Pons (tissue), 1 donor: ENCODE measurements at regions not wholly inside any gene's neighbourhood (a gene's known extent, or its start where the extent isn't known, plus 50 kb on each side); places are given as distances from the start of the nearest gene placed in this dataset.

Experiments used
- DNase-seq: peaks from one replicate; pipeline ENCODE4 v3.0.0-alpha.2; 2016; ENCODE audit warnings: low spot score

DNA sequence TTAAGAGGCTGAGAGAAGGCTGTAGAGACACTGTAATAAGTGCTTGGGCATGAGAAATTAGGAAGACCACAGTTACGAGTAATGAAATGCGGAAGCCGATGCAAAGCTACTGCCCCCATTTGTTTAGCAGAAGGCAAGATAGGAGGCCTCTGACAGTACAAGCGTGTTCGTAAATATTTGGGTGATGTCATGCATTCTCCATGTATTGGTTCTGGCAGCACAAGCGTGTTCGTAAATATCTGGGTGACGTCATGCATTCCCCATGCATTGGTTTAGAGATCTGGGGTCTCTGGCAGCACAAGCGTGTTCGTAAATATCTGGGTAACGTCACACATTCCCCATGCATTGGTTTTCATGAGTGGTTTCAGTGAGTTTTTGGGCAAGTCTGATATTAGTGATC lies 661.5 kb upstream of the FRG1 start:
- no peak for DNase-seq

- no peak for DNase-seq
Observed at GRCh38 chr4:189285377-189285776, 655.3 kb upstream of the FRG1 start.

DNA sequence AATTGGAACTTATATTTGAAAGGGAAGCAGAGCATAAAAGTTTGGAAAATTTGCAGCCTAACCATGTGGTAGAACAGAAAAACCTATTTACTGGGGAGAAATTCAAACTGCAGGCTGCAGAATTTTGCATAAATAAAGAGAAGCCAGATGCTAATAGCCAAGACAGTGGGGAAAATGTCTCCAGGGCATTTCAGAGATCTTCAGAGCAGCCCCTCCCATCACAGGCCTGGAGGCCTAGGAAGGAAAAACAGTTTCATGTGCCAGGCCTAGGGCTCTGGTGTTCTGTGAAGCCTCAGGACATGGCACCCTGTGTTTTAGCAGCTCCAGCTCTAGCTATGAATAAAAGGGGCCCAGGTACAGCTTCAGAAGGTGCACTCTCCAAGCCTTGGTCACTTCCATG lies 648.7 kb upstream of the FRG1 start:
- DNase-seq = no peak

GRCh38 chr4:189293459-189293858 lies 647.2 kb upstream of the FRG1 start:
- DNase-seq = no peak

DNA sequence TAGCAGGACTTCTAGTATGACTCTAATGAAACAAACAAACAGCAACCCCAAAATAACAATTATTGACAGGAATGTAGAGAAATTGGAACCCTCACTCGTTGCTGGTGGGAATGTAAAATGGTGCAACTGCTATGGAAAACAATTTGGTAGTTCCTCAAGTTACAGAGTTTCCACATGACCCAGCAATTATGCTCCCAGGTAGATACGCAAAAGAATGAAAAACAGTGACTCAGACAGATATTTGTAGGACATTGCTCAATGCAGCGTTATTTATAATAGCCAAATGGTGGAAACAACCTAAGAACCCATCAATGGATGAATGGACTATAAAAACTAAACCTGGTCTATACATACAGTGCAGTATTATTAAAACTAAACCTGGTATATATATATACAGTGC lies 646.1 kb upstream of the FRG1 start:
- DNase-seq = no peak

DNA sequence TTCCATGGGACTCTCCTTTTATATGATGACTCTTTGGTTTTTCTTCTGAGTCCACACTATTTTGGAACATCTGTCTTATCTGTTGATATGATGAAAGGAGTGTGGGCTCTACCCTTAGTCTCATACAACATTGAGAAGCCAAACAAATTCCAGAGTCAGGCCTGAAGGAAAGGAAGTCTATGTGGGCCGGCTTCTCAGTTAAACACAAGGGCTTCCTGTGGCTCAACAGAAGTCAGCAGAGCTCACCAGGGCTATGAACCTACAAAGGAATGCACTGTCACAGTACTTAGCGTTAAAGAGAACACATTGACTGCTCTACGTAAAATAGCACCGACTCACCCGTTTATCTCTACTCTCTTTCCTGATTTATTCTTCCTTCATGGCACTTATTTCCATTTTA lies 641.0 kb upstream of the FRG1 start:
- DNase-seq = no peak

- no peak for DNase-seq
Observed at GRCh38 chr4:189301692-189302091, 639.0 kb upstream of the FRG1 start.

DNA sequence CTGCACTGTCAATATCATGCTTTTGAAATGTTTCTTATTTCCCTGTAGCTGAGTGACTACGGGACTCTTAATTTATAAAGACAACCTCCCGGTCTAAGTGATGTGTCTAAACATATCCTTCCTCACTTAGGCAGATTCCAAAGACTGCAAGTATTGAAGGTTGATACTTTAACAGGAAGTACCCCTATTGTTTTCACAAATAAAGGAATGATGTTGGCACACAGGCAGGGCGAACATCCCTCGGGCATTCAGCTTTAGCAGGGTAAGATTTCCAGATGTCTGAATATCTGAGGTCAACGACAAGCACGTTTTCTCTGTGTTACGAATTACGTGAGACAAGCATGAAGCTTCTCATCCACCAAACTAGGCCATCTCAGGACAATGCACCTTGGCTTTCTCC lies 638.0 kb upstream of the FRG1 start:
- no peak for DNase-seq

- no peak for DNase-seq
Observed at GRCh38 chr4:189304167-189304566, 636.5 kb upstream of the FRG1 start.

- no peak for DNase-seq
Observed at GRCh38 chr4:189304809-189305208, 635.9 kb upstream of the FRG1 start.

GRCh38 chr4:189305500-189305899 lies 635.2 kb upstream of the FRG1 start:
- DNase-seq = no peak

- DNase-seq = no peak
Observed at GRCh38 chr4:189311251-189311650, 629.4 kb upstream of the FRG1 start.

DNA sequence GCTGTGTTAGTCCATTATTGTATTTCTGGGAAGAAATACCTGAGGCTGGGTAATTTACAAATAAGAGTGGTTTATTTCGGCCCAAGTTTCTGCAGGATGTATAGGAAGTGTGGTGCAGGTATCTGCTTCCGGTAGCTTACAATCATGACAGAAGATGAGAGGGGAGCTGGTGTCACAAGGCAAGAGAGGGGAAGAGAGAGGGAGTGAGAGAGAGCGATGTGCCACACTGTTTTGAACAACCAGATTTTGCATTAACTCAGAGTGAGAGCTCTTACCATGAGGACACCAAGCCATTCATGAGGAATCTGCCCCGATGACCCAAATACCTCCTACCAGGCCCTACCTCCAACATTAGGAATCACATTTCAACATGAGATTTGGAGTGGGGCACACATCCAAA lies 627.6 kb upstream of the FRG1 start:
- DNase-seq = no peak

- DNase-seq = no peak
Observed at GRCh38 chr4:189313861-189314513, 626.7 kb upstream of the FRG1 start.

DNA sequence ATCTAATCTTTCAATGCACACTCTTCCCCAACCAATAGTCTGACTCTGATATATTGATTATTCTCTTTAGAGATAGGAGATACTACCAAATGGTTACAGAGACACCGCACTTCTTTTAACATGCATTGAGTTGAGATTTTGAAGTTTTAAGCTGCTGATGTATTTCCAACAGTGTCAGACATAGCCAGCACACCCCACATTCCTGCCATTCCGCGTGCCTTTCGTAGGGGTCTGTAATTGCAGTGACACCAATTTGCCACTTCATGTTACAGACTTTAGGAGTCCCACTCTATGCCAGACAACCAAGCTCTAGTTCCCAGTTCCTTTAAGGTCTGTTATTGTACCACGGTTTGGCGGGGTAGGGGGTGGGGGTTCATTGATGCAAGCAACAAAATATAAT lies 618.2 kb upstream of the FRG1 start:
- no peak for DNase-seq

DNA sequence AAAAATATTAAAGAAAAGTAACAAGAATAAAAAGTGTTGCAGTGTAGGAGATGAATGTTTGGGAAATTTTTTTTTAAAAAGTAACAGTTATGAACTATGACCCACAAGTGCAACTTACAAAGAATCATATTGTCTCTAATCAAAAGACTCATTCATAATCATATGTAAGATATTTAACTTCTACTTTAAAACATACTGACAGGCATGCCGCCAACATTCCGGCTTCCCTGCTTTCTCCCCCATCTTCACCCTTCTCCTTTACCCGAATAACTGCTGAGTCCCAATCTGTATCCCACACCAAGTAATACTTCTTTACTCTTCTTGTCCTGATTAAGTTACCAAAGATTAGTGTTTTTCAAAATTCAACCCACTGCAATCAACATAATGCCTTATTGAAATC lies 598.8 kb upstream of the FRG1 start:
- DNase-seq = no peak

DNA sequence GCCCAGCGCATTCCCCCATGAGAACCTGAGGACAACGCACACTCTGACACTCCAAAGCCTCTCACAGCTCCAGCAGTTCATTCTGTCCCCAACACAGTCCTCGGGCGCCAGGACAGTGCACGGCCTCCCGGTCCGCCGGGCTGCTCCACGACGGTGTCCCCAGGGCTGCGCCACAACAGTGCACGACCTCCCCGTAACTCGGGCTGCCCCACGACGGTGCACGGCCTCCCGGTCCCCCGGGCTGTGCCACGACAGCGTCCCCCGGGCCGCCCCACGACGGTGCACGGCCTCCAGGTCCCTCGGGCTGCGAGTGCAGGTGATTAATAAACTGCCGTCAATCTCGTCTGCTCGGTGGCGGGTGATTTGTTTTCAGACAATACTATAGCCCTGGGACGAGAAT lies 585.1 kb upstream of the FRG1 start:
- DNase-seq = no peak

DNA sequence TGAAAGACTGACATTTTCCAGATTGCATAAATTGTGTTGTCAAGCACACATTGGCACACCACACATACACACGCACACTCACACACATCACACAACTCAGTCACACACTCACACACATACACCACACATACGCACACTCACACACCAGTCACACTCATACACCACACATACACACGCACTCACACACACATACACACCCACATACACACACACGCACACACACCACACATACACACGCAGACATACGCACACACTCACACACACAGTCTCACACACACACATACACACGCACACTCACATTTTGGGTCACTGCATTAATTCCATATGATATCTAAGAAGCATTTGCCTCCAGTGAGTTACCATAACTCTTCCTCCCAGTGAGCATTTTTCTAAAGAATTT lies 578.3 kb upstream of the FRG1 start:
- no peak for DNase-seq

- no peak for DNase-seq
Observed at GRCh38 chr4:189364032-189364449, 576.6 kb upstream of the FRG1 start.

- no peak for DNase-seq
Observed at GRCh38 chr4:189365451-189365850, 575.2 kb upstream of the FRG1 start.

DNA sequence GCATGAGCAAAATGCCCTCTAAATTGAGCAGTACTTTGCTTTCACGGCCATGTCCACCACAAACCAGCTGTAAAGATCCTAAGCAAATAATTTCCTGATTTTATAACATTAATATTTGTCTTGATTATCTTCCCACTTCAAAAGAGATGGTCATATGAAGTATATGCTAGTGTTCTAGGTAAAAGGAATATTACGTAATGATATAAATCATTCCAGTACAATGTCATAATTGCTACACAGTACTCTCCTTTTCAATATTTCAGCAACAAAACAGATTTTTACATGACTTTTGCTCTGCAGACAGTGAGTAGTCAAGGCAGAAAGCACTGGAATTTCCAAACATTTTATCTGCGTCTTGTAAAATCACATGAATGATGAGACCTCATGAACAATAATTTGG lies 572.8 kb upstream of the FRG1 start:
- DNase-seq = no peak

DNA sequence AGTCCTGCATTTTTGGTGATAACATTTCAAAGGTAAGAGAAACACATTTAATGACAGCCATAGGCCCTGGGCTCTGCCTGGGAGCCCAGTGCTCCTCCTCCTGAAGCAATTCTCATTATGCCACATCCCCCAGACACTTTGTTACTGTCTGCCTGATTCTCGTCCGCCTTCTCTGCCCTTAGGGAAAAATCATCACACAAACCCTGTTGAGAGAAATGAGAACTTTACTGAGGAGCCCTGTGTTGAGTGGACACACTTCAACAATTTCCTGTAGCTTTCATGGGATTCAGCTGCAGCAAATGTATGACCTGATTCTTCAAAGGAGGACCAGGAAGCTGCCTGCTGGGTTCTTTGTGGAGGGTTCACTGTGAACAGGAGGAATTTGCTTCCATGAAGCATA lies 566.5 kb upstream of the FRG1 start:
- no peak for DNase-seq

DNA sequence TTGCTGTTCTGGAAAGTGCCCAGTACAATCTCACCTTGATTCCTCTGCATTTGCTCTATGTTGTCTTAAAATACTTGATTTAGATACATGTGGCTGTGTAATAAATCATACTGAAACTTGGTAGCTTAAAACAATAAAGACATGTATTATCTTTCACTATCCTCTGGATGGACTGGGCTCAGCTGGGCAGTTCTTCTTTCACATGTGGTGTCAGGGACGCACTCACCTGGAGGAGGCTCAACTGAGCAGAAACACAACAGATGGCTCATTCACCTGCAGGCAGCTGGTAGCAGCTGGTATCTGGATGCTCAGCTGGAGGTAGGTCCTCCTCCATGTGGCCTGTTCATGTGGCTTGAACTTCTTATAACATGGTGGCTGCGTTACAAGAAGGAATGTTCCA lies 563.8 kb upstream of the FRG1 start:
- DNase-seq = no peak

DNA sequence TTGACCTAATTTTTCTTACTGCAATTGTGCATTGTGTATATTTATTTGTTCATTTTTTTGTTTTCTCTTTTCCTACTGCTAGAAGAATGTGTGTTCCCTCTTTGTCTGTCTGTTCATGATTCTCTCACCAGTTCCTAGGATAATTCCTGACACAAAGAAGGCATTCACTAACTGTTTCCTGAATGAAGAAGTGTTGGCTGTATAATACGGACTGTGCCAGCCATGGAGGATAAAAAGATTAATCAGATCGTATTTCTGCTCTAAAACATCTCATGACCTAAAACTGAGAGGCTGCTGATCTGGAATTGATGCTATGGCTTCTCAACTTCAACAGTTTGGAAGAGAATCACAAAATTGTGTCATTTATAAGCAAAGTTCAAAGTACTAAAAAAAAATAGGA lies 563.1 kb upstream of the FRG1 start:
- peak; percentile 42 for DNase-seq

DNA sequence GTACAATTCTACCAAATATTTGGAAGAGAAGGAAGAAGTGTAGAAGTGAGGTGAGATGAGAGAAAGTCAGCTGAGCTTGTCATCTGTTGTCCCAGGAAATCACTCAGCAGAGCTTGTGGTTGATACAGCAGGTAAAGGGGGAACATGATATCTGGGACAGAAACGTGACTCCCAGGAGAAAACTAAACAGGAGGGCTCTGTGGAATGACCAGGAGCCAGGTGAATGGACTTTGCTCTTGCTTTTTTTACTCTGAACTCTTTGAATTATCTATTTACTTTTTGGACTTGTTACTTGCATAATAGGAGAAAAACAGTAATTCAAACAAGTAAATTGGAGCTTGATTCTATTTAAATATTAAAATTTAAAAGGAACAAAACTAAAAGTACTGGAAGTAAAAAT lies 555.6 kb upstream of the FRG1 start:
- DNase-seq = no peak
